Testis (tissue), 2 donors: ENCODE measurements at regions not wholly inside any gene's neighbourhood (a gene's known extent, or its start where the extent isn't known, plus 50 kb on each side); places are given as distances from the start of the nearest gene placed in this dataset.

Source experiments
- CTCF ChIP-seq, 3 experiments: fragments of 450-650 bp in 2 of 3; fragments of 200-600 bp in 1 of 3; sonication (generic) in 1 of 3; IDR thresholded peaks; one replicate each; pipeline ENCODE4 v1.5.1; 2016 to 2019; ENCODE audit warnings: antibody characterized with exemption in 3 of 3, mild to moderate bottlenecking in 2 of 3, moderate library complexity in 1 of 3
- POLR2A ChIP-seq: fragments of 450-650 bp; IDR thresholded peaks from one replicate; pipeline ENCODE4 v1.6.1; 2017; ENCODE audit warnings: antibody characterized with exemption, mild to moderate bottlenecking, moderate library complexity

- no peak for TF ChIP-seq CTCF (IDR thresholded peaks at IDR 0.05)
- TF ChIP-seq POLR2A: no peak
These were observed 133.3 kb upstream of the TPM1 start for GRCh38 chr15:62909257-62909656.
